ENCODE measurements at regions not wholly inside any gene's neighbourhood (a gene's known extent, or its start where the extent isn't known, plus 50 kb on each side); places are given as distances from the start of the nearest gene placed in this dataset.

DNA sequence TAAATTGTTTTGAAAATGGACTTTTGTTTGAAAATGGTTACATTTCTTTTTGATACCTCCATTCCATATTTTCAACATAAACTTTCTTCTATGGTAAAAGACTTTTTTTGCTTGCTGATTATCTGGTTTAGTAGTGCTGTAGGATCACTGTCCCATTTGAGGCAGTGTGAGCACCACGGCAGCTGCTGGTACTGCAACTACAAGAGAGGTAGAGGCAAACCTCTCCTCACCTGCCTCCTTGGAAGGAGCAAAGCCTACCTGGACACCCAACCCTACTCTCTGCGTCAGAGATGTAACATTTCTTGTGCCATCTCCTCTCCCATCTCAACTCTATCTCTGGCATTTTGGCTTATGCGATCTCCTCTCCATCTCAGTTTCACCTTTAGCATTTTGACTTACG lies 460.1 kb downstream of the SHQ1 start:
- no peak overlapping the region for H3K27ac ChIP-seq (ENCODE audit: insufficient read depth, low read depth, low read length)
- POLR2A ChIA-PET, result no interaction called here
- no peak overlapping the region for H3K4me3 ChIP-seq (replicated peaks in 1 of 3; ENCODE audit: insufficient read depth in 1 of 3, low read depth in 1 of 3, low read length in 3 of 3)
- FAIRE-seq (no peak), DNase-seq (ENCODE audit: low read depth, low spot score) (no peak)
- no peaks in the 10 kb centered on the region for H3K4me1 ChIP-seq (ENCODE audit: control insufficient read depth, extremely low read depth, insufficient read depth, low read length)
- no peaks in the 10 kb centered on the region for H3K36me3 ChIP-seq (ENCODE audit: control insufficient read depth in 2 of 2, extremely low read depth in 1 of 2, insufficient read depth in 2 of 2, low read length in 2 of 2)
- H3K79me2 ChIP-seq (ENCODE audit: control insufficient read depth, insufficient read depth, low read length), result peaks cover 28% of the 10 kb centered on the region
- H3K9me1 ChIP-seq (replicated peaks; ENCODE audit: control insufficient read depth, extremely low read depth, insufficient read depth, low read length), result no peaks in the 10 kb centered on the region
- H3K9me3 ChIP-seq (replicated peaks; ENCODE audit: control insufficient read depth, insufficient read depth, low read length), result no peaks in the 10 kb centered on the region
- TF ChIP-seq GATA2 (IDR thresholded peaks at IDR 0.05; ENCODE audit: insufficient read depth, insufficient read length, low read depth, low read length), result no peak
- TF ChIP-seq, protein P1, sequence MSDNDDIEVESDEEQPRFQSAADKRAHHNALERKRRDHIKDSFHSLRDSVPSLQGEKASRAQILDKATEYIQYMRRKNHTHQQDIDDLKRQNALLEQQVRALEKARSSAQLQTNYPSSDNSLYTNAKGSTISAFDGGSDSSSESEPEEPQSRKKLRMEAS (IDR thresholded peaks at IDR 0.05; ENCODE audit: insufficient read depth, insufficient read length), result no peak
- TF ChIP-seq POLR2A (IDR thresholded peaks at IDR 0.05; ENCODE audit: low read depth, low read length), result no peak
- TF ChIP-seq FOS (IDR thresholded peaks at IDR 0.05; ENCODE audit: borderline replicate concordance, insufficient read depth, low read length), result no peak
- no TSS peak for BruUV-seq (replicated peaks)
- dilution Hi-C loops (cut with MboI; ENCODE audit: extremely low pct_ligation_motif_present, low sequenced_read_pairs), result no loop called here
- H4K20me1 ChIP-seq (replicated peaks; ENCODE audit: control insufficient read depth, extremely low read depth, insufficient read depth, low read length), result peaks cover 10% of the 10 kb centered on the region
- no peaks in the 10 kb centered on the region for H3K27me3 ChIP-seq (ENCODE audit: control insufficient read depth in 2 of 2, insufficient read depth in 2 of 2, low read length in 2 of 2)
- H2AFZ ChIP-seq (ENCODE audit: low read depth, low read length), result no peak overlapping the region
- no peak overlapping the region for H3K9ac ChIP-seq (replicated peaks; ENCODE audit: extremely low read depth, insufficient read depth, low read length)
- intact Hi-C loops (cut with micrococcal nuclease), result no loop called here
- no peak overlapping the region for H3K4me2 ChIP-seq (ENCODE audit: insufficient read depth, low read length)
- CTCF ChIA-PET, result no interaction called here

DNA sequence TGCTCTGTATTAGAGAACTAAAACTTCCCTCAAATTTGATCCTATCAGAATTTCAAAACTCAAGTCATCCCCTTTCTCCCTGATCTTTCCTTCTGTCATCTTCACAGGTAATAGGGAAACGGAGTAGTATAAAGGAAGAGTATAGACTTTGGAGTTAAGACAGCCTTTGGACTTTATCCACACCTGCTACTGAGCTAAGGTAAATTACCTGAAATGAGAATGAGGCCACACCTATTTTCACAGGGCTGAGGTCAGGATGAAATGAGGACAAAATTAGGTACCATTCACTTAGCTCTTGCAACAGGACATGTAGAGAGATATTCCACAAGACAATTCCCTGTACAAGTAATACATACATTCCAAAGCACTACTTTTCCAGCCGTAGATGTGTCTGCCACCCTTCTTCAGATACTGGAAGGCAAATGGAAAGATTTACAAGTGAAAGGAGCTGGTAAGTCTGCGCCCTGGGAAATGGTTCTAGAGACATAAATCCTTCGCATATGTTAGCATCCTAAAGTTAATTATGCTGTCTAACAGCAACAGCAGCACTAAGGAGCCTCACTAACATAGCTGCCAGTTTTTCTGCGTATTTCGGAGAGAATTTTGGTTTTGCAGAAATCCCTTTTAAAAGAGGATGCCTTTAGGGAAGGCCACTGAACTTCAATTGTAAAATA lies 461.8 kb downstream of the SHQ1 start:
- Histone ChIP-seq H3K36me3 (ENCODE audit: control insufficient read depth in 2 of 2, extremely low read depth in 1 of 2, insufficient read depth in 2 of 2, low read length in 2 of 2) (no peaks in the 10 kb centered on the region), H3K9me1 (replicated peaks; ENCODE audit: control insufficient read depth, extremely low read depth, insufficient read depth, low read length) (no peaks in the 10 kb centered on the region), H3K9ac (replicated peaks; ENCODE audit: extremely low read depth, insufficient read depth, low read length) (no peak overlapping the region), H4K20me1 (replicated peaks; ENCODE audit: control insufficient read depth, extremely low read depth, insufficient read depth, low read length) (peaks cover 10% of the 10 kb centered on the region), H3K79me2 (ENCODE audit: control insufficient read depth, insufficient read depth, low read length) (peaks cover 32% of the 10 kb centered on the region), H3K27ac (ENCODE audit: insufficient read depth, low read depth, low read length) (no peak overlapping the region), H3K4me2 (ENCODE audit: insufficient read depth, low read length) (no peak overlapping the region), H3K4me3 (replicated peaks in 1 of 3; ENCODE audit: insufficient read depth in 1 of 3, low read depth in 1 of 3, low read length in 3 of 3) (no peak overlapping the region), H3K9me3 (replicated peaks; ENCODE audit: control insufficient read depth, insufficient read depth, low read length) (no peaks in the 10 kb centered on the region), H3K27me3 (ENCODE audit: control insufficient read depth in 2 of 2, insufficient read depth in 2 of 2, low read length in 2 of 2) (no peaks in the 10 kb centered on the region), H2AFZ (ENCODE audit: low read depth, low read length) (no peak overlapping the region), H3K4me1 (ENCODE audit: control insufficient read depth, extremely low read depth, insufficient read depth, low read length) (no peaks in the 10 kb centered on the region)
- TF ChIP-seq, protein P2, sequence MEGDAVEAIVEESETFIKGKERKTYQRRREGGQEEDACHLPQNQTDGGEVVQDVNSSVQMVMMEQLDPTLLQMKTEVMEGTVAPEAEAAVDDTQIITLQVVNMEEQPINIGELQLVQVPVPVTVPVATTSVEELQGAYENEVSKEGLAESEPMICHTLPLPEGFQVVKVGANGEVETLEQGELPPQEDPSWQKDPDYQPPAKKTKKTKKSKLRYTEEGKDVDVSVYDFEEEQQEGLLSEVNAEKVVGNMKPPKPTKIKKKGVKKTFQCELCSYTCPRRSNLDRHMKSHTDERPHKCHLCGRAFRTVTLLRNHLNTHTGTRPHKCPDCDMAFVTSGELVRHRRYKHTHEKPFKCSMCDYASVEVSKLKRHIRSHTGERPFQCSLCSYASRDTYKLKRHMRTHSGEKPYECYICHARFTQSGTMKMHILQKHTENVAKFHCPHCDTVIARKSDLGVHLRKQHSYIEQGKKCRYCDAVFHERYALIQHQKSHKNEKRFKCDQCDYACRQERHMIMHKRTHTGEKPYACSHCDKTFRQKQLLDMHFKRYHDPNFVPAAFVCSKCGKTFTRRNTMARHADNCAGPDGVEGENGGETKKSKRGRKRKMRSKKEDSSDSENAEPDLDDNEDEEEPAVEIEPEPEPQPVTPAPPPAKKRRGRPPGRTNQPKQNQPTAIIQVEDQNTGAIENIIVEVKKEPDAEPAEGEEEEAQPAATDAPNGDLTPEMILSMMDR (IDR thresholded peaks at IDR 0.05; ENCODE audit: extremely low read depth in 1 of 2, insufficient read depth in 1 of 2, low read depth in 1 of 2, low read length in 2 of 2), result no peak
- TF ChIP-seq FOS (IDR thresholded peaks at IDR 0.05; ENCODE audit: borderline replicate concordance, insufficient read depth, low read length) (no peak), JUN (IDR thresholded peaks at IDR 0.05; ENCODE audit: borderline replicate concordance, insufficient read depth, insufficient read length, low read depth) (no peak)
- FAIRE-seq (no peak), DNase-seq (ENCODE audit: low read depth, low spot score) (no peak)
- intact Hi-C loops (cut with micrococcal nuclease) (no loop called here), dilution Hi-C loops (cut with MboI; ENCODE audit: extremely low pct_ligation_motif_present, low sequenced_read_pairs) (no loop called here)
- ChIA-PET CTCF (interaction anchor here (1.4 kb wide), 1 partner anchor 12 kb away, joined by 6 read pairs; no protein-coding TSS in a partner anchor), POLR2A (no interaction called here)
- BruUV-seq (replicated peaks), result no TSS peak

All from endothelial cell of umbilical vein (primary cell).